Testis (tissue), 2 donors: ENCODE measurements at regions not wholly inside any gene's neighbourhood (a gene's known extent, or its start where the extent isn't known, plus 50 kb on each side); places are given as distances from the start of the nearest gene placed in this dataset.
A peak's percentile ranks its signal among the peaks of the same experiment; 100 is the strongest.

ENCODE experiments used
- DNase-seq: peaks from one replicate; pipeline ENCODE4 v3.0.0-alpha.2; 2019
- H3K27ac ChIP-seq, 2 donors: fragments of 200-600 bp; sonication (generic); one replicate each; pipeline ENCODE4 v1.5.1; 2019
- H3K27me3 ChIP-seq: fragments of 200-600 bp; sonication (generic); one replicate; pipeline ENCODE4 v1.5.1; 2019
- H3K36me3 ChIP-seq: fragments of 200-600 bp; sonication (generic); one replicate; pipeline ENCODE4 v1.5.1; 2017; ENCODE audit warnings: low read depth; ENCODE audit errors: missing control alignments
- H3K4me1 ChIP-seq: fragments of 200-600 bp; sonication (generic); one replicate; pipeline ENCODE4 v1.5.1; 2019
- H3K4me3 ChIP-seq, 2 donors: fragments of 200-600 bp; sonication (generic); one replicate each; pipeline ENCODE4 v1.5.1; 2017 to 2019
- H3K9me3 ChIP-seq: fragments of 200-600 bp; sonication (generic); one replicate; pipeline ENCODE4 v1.5.1; 2017
- POLR2A ChIP-seq: fragments of 450-650 bp; IDR thresholded peaks from one replicate; pipeline ENCODE4 v1.6.1; 2017; ENCODE audit warnings: antibody characterized with exemption, mild to moderate bottlenecking, moderate library complexity
- WGBS, 2 donors: methylation state at CpG; one replicate each; pipeline ENCODE4 v1.1.5; 2018; 5-methylcytosine and 5-hydroxymethylcytosine counted together
- intact Hi-C: fragments of 100-400 bp; cut with DNase I; formaldehyde crosslinking; loops from one replicate; pipeline ENCODE4 v1.15.1; 2023; ENCODE audit warnings: low total_unique reads
- TF ChIP-seq, protein P1 (sequence below), 3 experiments: fragments of 450-650 bp in 2 of 3; fragments of 200-600 bp in 1 of 3; sonication (generic) in 1 of 3; IDR thresholded peaks; one replicate each; pipeline ENCODE4 v1.5.1; 2016 to 2019; ENCODE audit warnings: antibody characterized with exemption in 3 of 3, mild to moderate bottlenecking in 2 of 3, moderate library complexity in 1 of 3

DNA sequence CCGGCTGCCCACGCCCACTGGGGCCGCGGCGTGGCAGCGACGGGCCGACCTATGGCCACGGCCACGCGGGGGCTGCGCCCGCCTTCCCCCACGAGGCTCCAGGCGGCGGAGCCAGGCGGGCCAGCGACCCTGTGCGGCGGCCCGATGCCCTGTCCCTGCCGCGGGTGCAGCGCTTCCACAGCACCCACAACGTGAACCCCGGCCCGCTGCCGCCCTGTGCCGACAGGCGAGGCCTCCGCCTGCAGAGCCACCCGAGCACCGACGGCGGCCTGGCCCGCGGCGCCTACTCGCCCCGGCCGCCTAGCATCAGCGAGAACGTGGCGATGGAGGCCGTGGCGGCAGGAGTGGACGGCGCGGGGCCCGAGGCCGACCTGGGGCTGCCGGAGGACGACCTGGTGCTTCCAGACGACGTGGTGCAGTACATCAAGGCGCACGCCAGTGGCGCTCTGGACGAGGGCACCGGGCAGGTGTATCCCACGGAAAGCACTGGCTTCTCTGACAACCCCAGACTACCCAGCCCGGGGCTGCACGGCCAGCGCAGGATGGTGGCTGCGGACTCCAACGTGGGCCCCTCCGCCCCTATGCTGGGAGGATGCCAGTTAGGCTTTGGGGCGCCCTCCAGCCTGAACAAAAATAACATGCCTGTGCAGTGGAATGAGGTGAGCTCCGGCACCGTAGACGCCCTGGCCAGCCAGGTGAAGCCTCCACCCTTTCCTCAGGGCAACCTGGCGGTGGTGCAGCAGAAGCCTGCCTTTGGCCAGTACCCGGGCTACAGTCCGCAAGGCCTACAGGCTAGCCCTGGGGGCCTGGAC lies 253.2 kb downstream of the GLI2 start:
- Histone ChIP-seq H3K4me1 (peaks cover 8% of the 10 kb centered on the region), H3K9me3 (no peaks in the 10 kb centered on the region), H3K27ac (no peak overlapping the region), H3K4me3 (peak overlapping the region; percentile 26 to 45), H3K27me3 (no peaks in the 10 kb centered on the region), H3K36me3 (no peaks in the 10 kb centered on the region)
- intact Hi-C loops, result no loop called here
- 80 to 87% methylated on average over 1 to 61 of the region's 74 CpGs for WGBS, 2 donors
- peak; percentile 12 for DNase-seq
- TF ChIP-seq POLR2A, result no peak
- TF ChIP-seq, protein P1, sequence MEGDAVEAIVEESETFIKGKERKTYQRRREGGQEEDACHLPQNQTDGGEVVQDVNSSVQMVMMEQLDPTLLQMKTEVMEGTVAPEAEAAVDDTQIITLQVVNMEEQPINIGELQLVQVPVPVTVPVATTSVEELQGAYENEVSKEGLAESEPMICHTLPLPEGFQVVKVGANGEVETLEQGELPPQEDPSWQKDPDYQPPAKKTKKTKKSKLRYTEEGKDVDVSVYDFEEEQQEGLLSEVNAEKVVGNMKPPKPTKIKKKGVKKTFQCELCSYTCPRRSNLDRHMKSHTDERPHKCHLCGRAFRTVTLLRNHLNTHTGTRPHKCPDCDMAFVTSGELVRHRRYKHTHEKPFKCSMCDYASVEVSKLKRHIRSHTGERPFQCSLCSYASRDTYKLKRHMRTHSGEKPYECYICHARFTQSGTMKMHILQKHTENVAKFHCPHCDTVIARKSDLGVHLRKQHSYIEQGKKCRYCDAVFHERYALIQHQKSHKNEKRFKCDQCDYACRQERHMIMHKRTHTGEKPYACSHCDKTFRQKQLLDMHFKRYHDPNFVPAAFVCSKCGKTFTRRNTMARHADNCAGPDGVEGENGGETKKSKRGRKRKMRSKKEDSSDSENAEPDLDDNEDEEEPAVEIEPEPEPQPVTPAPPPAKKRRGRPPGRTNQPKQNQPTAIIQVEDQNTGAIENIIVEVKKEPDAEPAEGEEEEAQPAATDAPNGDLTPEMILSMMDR (IDR thresholded peaks at IDR 0.05), result no peak

DNA sequence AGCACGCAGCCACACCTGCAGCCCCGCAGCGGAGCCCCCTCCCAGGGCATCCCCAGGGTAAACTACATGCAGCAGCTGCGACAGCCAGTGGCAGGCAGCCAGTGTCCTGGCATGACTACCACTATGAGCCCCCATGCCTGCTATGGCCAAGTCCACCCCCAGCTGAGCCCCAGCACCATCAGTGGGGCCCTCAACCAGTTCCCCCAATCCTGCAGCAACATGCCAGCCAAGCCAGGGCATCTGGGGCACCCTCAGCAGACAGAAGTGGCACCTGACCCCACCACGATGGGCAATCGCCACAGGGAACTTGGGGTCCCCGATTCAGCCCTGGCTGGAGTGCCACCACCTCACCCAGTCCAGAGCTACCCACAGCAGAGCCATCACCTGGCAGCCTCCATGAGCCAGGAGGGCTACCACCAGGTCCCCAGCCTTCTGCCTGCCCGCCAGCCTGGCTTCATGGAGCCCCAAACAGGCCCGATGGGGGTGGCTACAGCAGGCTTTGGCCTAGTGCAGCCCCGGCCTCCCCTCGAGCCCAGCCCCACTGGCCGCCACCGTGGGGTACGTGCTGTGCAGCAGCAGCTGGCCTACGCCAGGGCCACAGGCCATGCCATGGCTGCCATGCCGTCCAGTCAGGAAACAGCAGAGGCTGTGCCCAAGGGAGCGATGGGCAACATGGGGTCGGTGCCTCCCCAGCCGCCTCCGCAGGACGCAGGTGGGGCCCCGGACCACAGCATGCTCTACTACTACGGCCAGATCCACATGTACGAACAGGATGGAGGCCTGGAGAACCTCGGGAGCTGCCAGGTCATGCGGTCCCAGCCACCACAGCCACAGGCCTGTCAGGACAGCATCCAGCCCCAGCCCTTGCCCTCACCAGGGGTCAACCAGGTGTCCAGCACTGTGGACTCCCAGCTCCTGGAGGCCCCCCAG lies 254.1 kb downstream of the GLI2 start:
- H3K36me3 ChIP-seq, result no peaks in the 10 kb centered on the region
- H3K4me3 ChIP-seq, result no peak overlapping the region
- TF ChIP-seq, protein P1 (IDR thresholded peaks at IDR 0.05), result no peak
- no peak for TF ChIP-seq POLR2A
- intact Hi-C loops, result no loop called here
- no peak overlapping the region for H3K27ac ChIP-seq
- H3K9me3 ChIP-seq, result no peaks in the 10 kb centered on the region
- WGBS, 2 donors, result 86 to 89% methylated on average over 4 to 26 of the region's 26 CpGs
- no peaks in the 10 kb centered on the region for H3K27me3 ChIP-seq
- peak; percentile 11 for DNase-seq
- H3K4me1 ChIP-seq, result peaks cover 8% of the 10 kb centered on the region

DNA sequence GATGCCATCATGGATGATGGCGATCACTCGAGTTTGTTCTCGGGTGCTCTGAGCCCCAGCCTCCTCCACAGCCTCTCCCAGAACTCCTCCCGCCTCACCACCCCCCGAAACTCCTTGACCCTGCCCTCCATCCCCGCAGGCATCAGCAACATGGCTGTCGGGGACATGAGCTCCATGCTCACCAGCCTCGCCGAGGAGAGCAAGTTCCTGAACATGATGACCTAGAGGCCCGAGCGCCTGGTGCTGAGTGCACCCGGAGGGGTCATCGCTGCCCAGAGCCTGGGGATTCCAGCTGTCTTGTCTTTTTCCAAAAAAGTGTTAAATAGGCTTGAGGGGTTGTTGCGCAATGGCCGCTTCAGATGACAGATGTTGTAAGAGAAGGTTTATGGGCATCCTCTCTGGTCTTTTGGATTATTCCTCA lies 254.8 kb downstream of the GLI2 start:
- DNase-seq, result no peak
- intact Hi-C loops, result no loop called here

DNA sequence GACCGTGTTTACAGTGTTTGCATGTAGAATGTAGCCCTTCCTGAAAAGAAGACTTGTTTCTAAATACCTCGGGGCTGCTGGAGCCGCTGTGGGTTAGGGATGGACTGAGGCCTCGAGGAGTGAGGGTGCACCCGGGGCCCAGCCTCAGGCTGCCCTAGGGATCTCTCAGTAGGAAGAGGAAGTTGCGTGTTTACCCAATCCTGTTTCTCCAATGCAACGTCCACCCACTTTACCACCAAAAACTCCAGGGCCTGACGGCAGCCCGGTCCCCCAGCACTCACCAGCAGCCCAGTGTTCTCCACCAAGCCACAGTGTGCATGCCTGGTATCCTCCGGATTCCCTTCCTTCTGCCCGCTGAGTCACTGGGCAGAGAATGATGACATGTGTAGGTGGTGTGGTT lies 255.8 kb downstream of the GLI2 start:
- H3K36me3 ChIP-seq, result no peaks in the 10 kb centered on the region
- H3K27me3 ChIP-seq, result no peaks in the 10 kb centered on the region
- DNase-seq, result no peak
- TF ChIP-seq, protein P1 (IDR thresholded peaks at IDR 0.05), result no peak
- no peak for TF ChIP-seq POLR2A
- 86 to 89% methylated on average over 7 to 11 of the region's 11 CpGs for WGBS, 2 donors
- H3K27ac ChIP-seq, result no peak overlapping the region
- H3K9me3 ChIP-seq, result no peaks in the 10 kb centered on the region
- H3K4me3 ChIP-seq, result no peak overlapping the region
- intact Hi-C loops, result no loop called here
- H3K4me1 ChIP-seq, result peaks cover 8% of the 10 kb centered on the region

More for the DNA sequence above, 254.8 kb downstream of the GLI2 start:
- WGBS, 2 donors, result 92 to 96% methylated on average over 9 to 15 of the region's 15 CpGs
- Histone ChIP-seq H3K9me3 (no peaks in the 10 kb centered on the region), H3K4me1 (peaks cover 8% of the 10 kb centered on the region), H3K27me3 (no peaks in the 10 kb centered on the region), H3K4me3 (no peak overlapping the region), H3K27ac (no peak overlapping the region), H3K36me3 (no peaks in the 10 kb centered on the region)
- no peak for TF ChIP-seq POLR2A
- TF ChIP-seq, protein P1 (IDR thresholded peaks at IDR 0.05), result no peak
